T-cell (primary cell): ENCODE measurements at regions not wholly inside any gene's neighbourhood (a gene's known extent, or its start where the extent isn't known, plus 50 kb on each side); places are given as distances from the start of the nearest gene placed in this dataset.

Experiments
- ATAC-seq, 4 experiments: fragments of 200-7000 bp in 3 of 4; fragments of 150-1000 bp in 1 of 4; cut with Tn5 transposase; replicated peaks in 1 of 4; 1 replicate in 3 of 4; 2 replicates in 1 of 4; pipeline ENCODE4 v1.10.0; 2021; ENCODE audit warnings: moderate library complexity in 3 of 4, mild to moderate bottlenecking in 2 of 4, moderate number of reproducible peaks in 1 of 4
- CTCF ChIA-PET, 2 donors: fragments of 300-600 bp; sonication (Branson Sonifier 250); formaldehyde crosslinking; loops; one replicate each; lab custom pipeline; 2022; ENCODE audit warnings: antibody characterized with exemption in 2 of 2; lab: Charles Lee
- POLR2A ChIA-PET, 2 donors: fragments of 300-600 bp; sonication (Branson Sonifier 250); formaldehyde crosslinking; loops; one replicate each; lab custom pipeline; 2022; ENCODE audit warnings: antibody characterized with exemption in 2 of 2; lab: Charles Lee
- DNase-seq, 35 experiments: peaks; one replicate each; pipeline versions ENCODE4 v3.0.0 to v3.0.0-alpha.2; 2013 to 2023
- H3K27ac ChIP-seq: one replicate; pipeline ENCODE4 v1.5.1; 2013; ENCODE audit warnings: low read length
- H3K27me3 ChIP-seq, 2 experiments: replicated peaks in 1 of 2; 1 replicate in 1 of 2; 2 replicates in 1 of 2; pipeline versions ENCODE4 v1.6.1 to v1.7.0; 2013; ENCODE audit warnings: low read length in 1 of 2, mixed read lengths in 1 of 2; ENCODE audit not compliant: control insufficient read depth in 2 of 2, insufficient read depth in 2 of 2; ENCODE audit errors: extremely low read depth in 1 of 2
- H3K36me3 ChIP-seq, 2 donors: 1 replicate in 1 of 2; 2 replicates in 1 of 2; pipeline versions ENCODE4 v1.6.1 to v1.7.0; 2013; ENCODE audit warnings: low read length in 1 of 2; ENCODE audit not compliant: control insufficient read depth in 2 of 2, insufficient read depth in 1 of 2; ENCODE audit errors: extremely low read depth in 1 of 2
- H3K4me1 ChIP-seq, 2 experiments: 1 replicate in 1 of 2; 2 replicates in 1 of 2; pipeline versions ENCODE4 v1.6.1 to v1.7.0; 2013; ENCODE audit warnings: low read length in 2 of 2, mixed read lengths in 1 of 2; ENCODE audit not compliant: insufficient read depth in 2 of 2, control insufficient read depth in 1 of 2; ENCODE audit errors: extremely low read depth in 1 of 2
- H3K4me3 ChIP-seq, 2 donors: 1 replicate in 1 of 2; 2 replicates in 1 of 2; pipeline versions ENCODE4 v1.5.1 to v1.7.0; 2013; ENCODE audit warnings: mild to moderate bottlenecking in 2 of 2, low read length in 1 of 2, moderate library complexity in 1 of 2; ENCODE audit not compliant: control insufficient read depth in 1 of 2; ENCODE audit errors: extremely low read depth in 1 of 2
- H3K9me3 ChIP-seq: 2 replicates; pipeline ENCODE4 v1.7.0; 2013
- H3K27ac Mint-ChIP-seq, 2 donors: one replicate each; pipeline ENCODE4 v1.8.0; 2020 to 2021; ENCODE audit warnings: mild to moderate bottlenecking in 2 of 2, mixed read lengths in 2 of 2
- H3K27me3 Mint-ChIP-seq, 2 donors: one replicate each; pipeline ENCODE4 v1.8.0; 2021 to 2022; ENCODE audit warnings: mixed read lengths in 2 of 2
- H3K36me3 Mint-ChIP-seq: one replicate; pipeline ENCODE4 v1.8.0; 2021; ENCODE audit warnings: mixed read lengths
- H3K4me1 Mint-ChIP-seq, 3 donors: one replicate each; pipeline ENCODE4 v1.8.0; 2020 to 2022; ENCODE audit warnings: mixed read lengths in 3 of 3, mild to moderate bottlenecking in 1 of 3
- H3K4me3 Mint-ChIP-seq, 3 donors: one replicate each; pipeline ENCODE4 v1.8.0; 2020 to 2022; ENCODE audit warnings: mild to moderate bottlenecking in 3 of 3, mixed read lengths in 3 of 3, moderate library complexity in 3 of 3
- H3K9me3 Mint-ChIP-seq, 3 donors: one replicate each; pipeline ENCODE4 v1.8.0; 2020 to 2022; ENCODE audit warnings: mixed read lengths in 3 of 3
- WGBS: methylation state at CpG from one replicate; pipeline ENCODE4 v1.1.5; 2013; ENCODE audit warnings: missing lambda C conversion rate; ENCODE audit not compliant: insufficient coverage; 5-methylcytosine and 5-hydroxymethylcytosine counted together

DNA sequence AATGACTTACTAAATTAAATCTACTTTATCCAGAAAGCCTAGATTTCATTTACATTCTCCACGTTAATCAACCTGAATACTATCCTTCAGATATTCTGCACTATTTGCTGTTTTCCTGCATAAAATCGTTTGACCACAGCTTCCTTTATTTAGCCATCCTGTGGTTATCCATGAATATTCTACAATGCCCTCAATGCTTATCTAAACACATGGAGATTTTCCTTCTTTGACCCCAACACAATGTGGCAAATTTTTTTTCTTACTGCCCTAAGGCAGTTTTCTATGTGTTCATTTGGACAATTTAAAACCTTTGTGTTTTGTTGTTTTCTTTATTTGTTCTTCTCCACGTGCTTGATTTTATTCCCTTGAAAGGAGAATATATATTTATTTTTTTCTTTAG is 495.5 kb upstream of the ROBO1 start:
- Histone ChIP-seq H3K9me3 (no peaks in the 10 kb centered on the region), H3K27ac (no peak overlapping the region), H3K36me3 (no peaks in the 10 kb centered on the region), H3K4me1 (no peaks in the 10 kb centered on the region), H3K4me3 (no peak overlapping the region), H3K27me3 (no peaks in the 10 kb centered on the region)
- no peaks in the 10 kb centered on the region for H3K4me1 Mint-ChIP-seq
- H3K9me3 Mint-ChIP-seq, result peaks cover 6 to 18% (median 11%) of the 10 kb centered on the region in 3 donors
- H3K27me3 Mint-ChIP-seq, result no peaks in the 10 kb centered on the region
- ChIA-PET POLR2A (no interaction called here), CTCF (interaction anchor here in 1 of 2 donors (0.8 kb wide), 1 partner anchor 61 kb away, joined by 4 read pairs; no protein-coding TSS in a partner anchor)
- H3K27ac Mint-ChIP-seq, result no peak overlapping the region
- H3K4me3 Mint-ChIP-seq, result no peak overlapping the region
- ATAC-seq (no peak), DNase-seq (no peak)
- no peaks in the 10 kb centered on the region for H3K36me3 Mint-ChIP-seq
- WGBS, result 0% methylated on average over 1 of the region's 3 CpGs

GRCh38 chr3:80261082-80261481 is 493.3 kb upstream of the ROBO1 start:
- H3K27ac ChIP-seq, result no peak overlapping the region
- H3K9me3 ChIP-seq, result no peaks in the 10 kb centered on the region
- no peaks in the 10 kb centered on the region for H3K27me3 ChIP-seq
- ChIA-PET CTCF (interaction anchor here in 1 of 2 donors (0.6 kb wide), 1 partner anchor 273 kb away, joined by 3 read pairs; no protein-coding TSS in a partner anchor), POLR2A (no interaction called here)
- Mint-ChIP-seq H3K4me1 (no peaks in the 10 kb centered on the region), H3K36me3 (no peaks in the 10 kb centered on the region), H3K4me3 (no peak overlapping the region), H3K27ac (no peak overlapping the region), H3K9me3 (peaks cover 9 to 15% (median 13%) of the 10 kb centered on the region in 3 donors), H3K27me3 (no peaks in the 10 kb centered on the region)
- H3K4me3 ChIP-seq, result no peak overlapping the region
- ATAC-seq (no peak), DNase-seq (no peak)
- H3K36me3 ChIP-seq, result no peaks in the 10 kb centered on the region
- no peaks in the 10 kb centered on the region for H3K4me1 ChIP-seq

DNA sequence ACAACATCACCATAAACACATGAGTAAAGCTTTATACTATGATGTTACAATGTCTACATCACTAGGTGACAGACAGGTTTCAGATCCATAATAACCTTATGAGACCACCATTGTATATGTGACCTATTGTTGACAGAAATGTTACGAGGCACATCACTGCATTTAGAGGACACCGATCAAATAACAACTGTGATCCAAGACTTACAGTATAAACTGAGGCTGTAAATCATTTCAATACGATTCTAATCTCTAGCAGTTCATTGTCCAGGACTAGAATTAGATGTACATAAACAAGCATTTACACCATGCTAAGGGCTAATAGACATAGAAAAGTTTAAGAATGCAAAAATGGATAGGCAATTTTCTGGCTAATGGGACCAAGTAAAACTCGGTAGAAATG is 491.9 kb upstream of the ROBO1 start:
- Mint-ChIP-seq H3K27me3 (no peaks in the 10 kb centered on the region), H3K27ac (no peak overlapping the region), H3K9me3 (peaks cover 6 to 8% (median 7%) of the 10 kb centered on the region in 3 donors), H3K36me3 (no peaks in the 10 kb centered on the region), H3K4me1 (no peaks in the 10 kb centered on the region), H3K4me3 (no peak overlapping the region)
- Histone ChIP-seq H3K9me3 (no peaks in the 10 kb centered on the region), H3K27me3 (no peaks in the 10 kb centered on the region), H3K4me3 (no peak overlapping the region), H3K36me3 (no peaks in the 10 kb centered on the region), H3K4me1 (no peaks in the 10 kb centered on the region), H3K27ac (no peak overlapping the region)
- no peak for ATAC-seq
- ChIA-PET CTCF (no interaction called here), POLR2A (no interaction called here)
- 92% methylated on average over 2 of the region's 4 CpGs for WGBS
- no peak for DNase-seq

DNA sequence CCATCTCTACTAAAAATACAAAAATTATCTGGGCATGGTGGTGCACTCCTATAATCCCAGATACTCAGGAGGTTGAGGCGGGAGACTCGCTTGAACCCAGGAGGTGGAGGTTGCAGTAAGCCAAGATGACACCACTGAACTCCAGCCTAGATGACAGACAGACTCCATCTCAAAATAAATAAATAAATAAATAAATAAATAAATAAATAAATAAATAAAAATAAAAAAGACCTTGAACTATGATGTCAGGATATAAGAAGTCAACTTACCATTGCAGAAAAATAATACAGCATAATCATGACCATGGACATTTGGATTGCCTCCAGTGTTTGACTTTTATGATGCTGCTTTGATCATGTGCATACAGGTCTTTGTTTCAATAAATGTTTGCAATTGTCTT is 484.3 kb upstream of the ROBO1 start:
- no peaks in the 10 kb centered on the region for H3K36me3 ChIP-seq
- no peaks in the 10 kb centered on the region for H3K36me3 Mint-ChIP-seq
- no CpG with 5 or more reads among the region's 2 CpGs for WGBS
- no peaks in the 10 kb centered on the region for H3K27me3 Mint-ChIP-seq
- H3K4me3 ChIP-seq, result no peak overlapping the region
- no peaks in the 10 kb centered on the region for H3K4me1 Mint-ChIP-seq
- H3K27ac Mint-ChIP-seq, result no peak overlapping the region
- H3K9me3 ChIP-seq, result no peaks in the 10 kb centered on the region
- ChIA-PET CTCF (no interaction called here), POLR2A (no interaction called here)
- no peak overlapping the region for H3K27ac ChIP-seq
- H3K4me3 Mint-ChIP-seq, result no peak overlapping the region
- no peaks in the 10 kb centered on the region for H3K27me3 ChIP-seq
- H3K9me3 Mint-ChIP-seq, result peaks cover 13 to 27% (median 24%) of the 10 kb centered on the region in 3 donors
- no peaks in the 10 kb centered on the region for H3K4me1 ChIP-seq
- ATAC-seq (no peak), DNase-seq (no peak)

GRCh38 chr3:80247766-80248165 is 480.0 kb upstream of the ROBO1 start:
- peaks cover 19 to 41% (median 32%) of the 10 kb centered on the region in 3 donors for H3K9me3 Mint-ChIP-seq
- Histone ChIP-seq H3K27me3 (no peaks in the 10 kb centered on the region), H3K36me3 (no peaks in the 10 kb centered on the region), H3K4me1 (no peaks in the 10 kb centered on the region), H3K4me3 (no peak overlapping the region), H3K27ac (no peak overlapping the region), H3K9me3 (no peaks in the 10 kb centered on the region)
- WGBS, result 100% methylated on average over 1 of the region's 3 CpGs
- POLR2A ChIA-PET, result no interaction called here
- H3K36me3 Mint-ChIP-seq, result no peaks in the 10 kb centered on the region
- no peak overlapping the region for H3K4me3 Mint-ChIP-seq
- no peaks in the 10 kb centered on the region for H3K4me1 Mint-ChIP-seq
- DNase-seq, result no peak
- H3K27ac Mint-ChIP-seq, result no peak overlapping the region
- H3K27me3 Mint-ChIP-seq, result no peaks in the 10 kb centered on the region
- no peak for ATAC-seq
- CTCF ChIA-PET, result no interaction called here

DNA sequence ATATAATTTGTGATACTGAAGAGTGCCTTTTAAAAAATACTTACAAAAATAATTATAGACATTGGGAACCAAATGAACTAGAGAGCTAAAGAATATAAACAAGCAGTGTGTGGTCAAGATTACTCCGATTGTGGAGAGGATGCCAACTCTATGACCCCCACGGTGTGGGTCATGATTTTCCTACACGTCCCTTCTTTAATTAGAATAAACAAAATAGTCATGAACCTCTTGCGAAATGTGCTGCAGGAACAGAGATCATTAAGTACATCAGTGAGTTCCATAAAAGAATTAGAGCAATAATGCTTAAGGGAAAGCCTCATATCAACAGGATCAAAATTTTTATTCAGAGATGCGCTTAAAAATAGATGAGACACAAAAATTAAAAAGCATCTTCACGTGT is 476.6 kb upstream of the ROBO1 start:
- Mint-ChIP-seq H3K9me3 (peaks cover 22 to 36% (median 22%) of the 10 kb centered on the region in 3 donors), H3K27ac (no peak overlapping the region), H3K36me3 (no peaks in the 10 kb centered on the region), H3K4me1 (no peaks in the 10 kb centered on the region), H3K27me3 (no peaks in the 10 kb centered on the region), H3K4me3 (no peak overlapping the region)
- ChIA-PET CTCF (no interaction called here), POLR2A (no interaction called here)
- WGBS, result no CpG with 5 or more reads among the region's 6 CpGs
- H3K27ac ChIP-seq, result no peak overlapping the region
- H3K9me3 ChIP-seq, result no peaks in the 10 kb centered on the region
- no peaks in the 10 kb centered on the region for H3K36me3 ChIP-seq
- no peak for ATAC-seq
- no peak overlapping the region for H3K4me3 ChIP-seq
- H3K4me1 ChIP-seq, result no peaks in the 10 kb centered on the region
- DNase-seq, result no peak
- no peaks in the 10 kb centered on the region for H3K27me3 ChIP-seq

DNA sequence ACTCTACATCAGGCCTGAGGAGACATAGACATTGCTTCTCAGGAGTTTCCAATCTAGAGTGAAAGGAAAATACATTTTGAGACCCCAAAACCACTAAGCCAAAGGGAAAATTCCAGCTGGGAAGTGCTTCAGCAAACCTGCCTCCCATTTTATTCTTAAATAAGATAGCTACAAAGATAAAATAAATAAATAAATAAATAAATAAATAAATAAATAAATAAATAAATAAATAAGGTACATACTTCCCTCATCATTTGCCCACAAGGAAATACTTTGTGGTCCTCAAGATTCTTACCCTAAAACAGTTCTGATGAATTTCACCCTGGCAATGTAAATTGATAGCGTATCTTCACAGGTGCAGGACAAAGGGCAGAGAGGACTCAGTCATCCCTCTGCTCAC is 474.0 kb upstream of the ROBO1 start:
- DNase-seq, result no peak
- no peak overlapping the region for H3K4me3 Mint-ChIP-seq
- 100% methylated on average over 1 of the region's 1 CpG for WGBS
- no peaks in the 10 kb centered on the region for H3K4me1 Mint-ChIP-seq
- Histone ChIP-seq H3K4me3 (no peak overlapping the region), H3K36me3 (no peaks in the 10 kb centered on the region), H3K4me1 (no peaks in the 10 kb centered on the region), H3K27ac (no peak overlapping the region), H3K27me3 (no peaks in the 10 kb centered on the region), H3K9me3 (no peaks in the 10 kb centered on the region)
- no peak overlapping the region for H3K27ac Mint-ChIP-seq
- no peaks in the 10 kb centered on the region for H3K36me3 Mint-ChIP-seq
- no peak for ATAC-seq
- H3K9me3 Mint-ChIP-seq, result peaks cover 11 to 24% (median 22%) of the 10 kb centered on the region in 3 donors
- CTCF ChIA-PET, result interaction anchor here in 1 of 2 donors (0.6 kb wide), 1 partner anchor 9 kb away, joined by 3 read pairs; no protein-coding TSS in a partner anchor
- POLR2A ChIA-PET, result no interaction called here
- no peaks in the 10 kb centered on the region for H3K27me3 Mint-ChIP-seq
